ENCODE measurements at regions not wholly inside any gene's neighbourhood (a gene's known extent, or its start where the extent isn't known, plus 50 kb on each side); places are given as distances from the start of the nearest gene placed in this dataset.
"Not testable (repeated sequence)": the region's sequence is repeated elsewhere in the genome, so short reads cannot be mapped to it uniquely, and the experiment has no call there.

- no peak for DNase-seq
These were observed 1339.2 kb downstream of the AACS start for GRCh38 chr12:126404293-126404881.

GRCh38 chr12:126418400-126418799, 1353.2 kb downstream of the AACS start:
- DNase-seq: no peak

GRCh38 chr12:126419131-126419530, 1353.9 kb downstream of the AACS start:
- DNase-seq: no peak

- no peak for DNase-seq
These were observed 1359.5 kb downstream of the AACS start for GRCh38 chr12:126424696-126425095.

- DNase-seq: no peak
These were observed 1360.0 kb downstream of the AACS start for GRCh38 chr12:126425264-126425663.

GRCh38 chr12:126428769-126429168, 1363.5 kb downstream of the AACS start:
- DNase-seq: no peak

- no peak for DNase-seq
These were observed 1365.7 kb downstream of the AACS start for GRCh38 chr12:126430921-126431320.

- no peak for DNase-seq
These were observed 1366.5 kb downstream of the AACS start for GRCh38 chr12:126431767-126432166.

GRCh38 chr12:126432780-126433179, 1367.5 kb downstream of the AACS start:
- no peak for DNase-seq

- DNase-seq: no peak
These were observed 1369.3 kb downstream of the AACS start for GRCh38 chr12:126434412-126434985.

- DNase-seq: no peak
These were observed 1370.8 kb downstream of the AACS start for GRCh38 chr12:126436041-126436440.

- no peak for DNase-seq
These were observed 1372.7 kb downstream of the AACS start for GRCh38 chr12:126437934-126438333.

GRCh38 chr12:126443977-126444376, 1378.7 kb downstream of the AACS start:
- no peak for DNase-seq

- no peak for DNase-seq
These were observed 1382.1 kb downstream of the AACS start for GRCh38 chr12:126447346-126447745.

- no peak for DNase-seq
These were observed 1386.6 kb downstream of the AACS start for GRCh38 chr12:126451809-126452208.

GRCh38 chr12:126452686-126453085, 1387.5 kb downstream of the AACS start:
- not testable (repeated sequence) for DNase-seq

- DNase-seq: no peak
These were observed 1389.3 kb downstream of the AACS start for GRCh38 chr12:126454581-126454980.

GRCh38 chr12:126457776-126458175, 1392.5 kb downstream of the AACS start:
- DNase-seq: no peak

GRCh38 chr12:126464153-126464552, 1398.9 kb downstream of the AACS start:
- no peak for DNase-seq

- DNase-seq: no peak
These were observed 1404.0 kb downstream of the AACS start for GRCh38 chr12:126469211-126469610.

- DNase-seq: no peak
These were observed 1409.5 kb downstream of the AACS start for GRCh38 chr12:126474703-126475102.

GRCh38 chr12:126480451-126480850, 1415.2 kb downstream of the AACS start:
- DNase-seq: no peak

GRCh38 chr12:126481688-126482087, 1416.5 kb downstream of the AACS start:
- no peak for DNase-seq

GRCh38 chr12:126482238-126482889, 1417.1 kb downstream of the AACS start:
- DNase-seq: no peak

Measured in stimulated activated CD8-positive, alpha-beta memory T cell treated with anti-CD3 and anti-CD28 coated beads, Interleukin-4, amount 100 ng/mL, for 48 hours (primary cell).